ENCODE measurements at regions not wholly inside any gene's neighbourhood (a gene's known extent, or its start where the extent isn't known, plus 50 kb on each side); places are given as distances from the start of the nearest gene placed in this dataset.

DNA sequence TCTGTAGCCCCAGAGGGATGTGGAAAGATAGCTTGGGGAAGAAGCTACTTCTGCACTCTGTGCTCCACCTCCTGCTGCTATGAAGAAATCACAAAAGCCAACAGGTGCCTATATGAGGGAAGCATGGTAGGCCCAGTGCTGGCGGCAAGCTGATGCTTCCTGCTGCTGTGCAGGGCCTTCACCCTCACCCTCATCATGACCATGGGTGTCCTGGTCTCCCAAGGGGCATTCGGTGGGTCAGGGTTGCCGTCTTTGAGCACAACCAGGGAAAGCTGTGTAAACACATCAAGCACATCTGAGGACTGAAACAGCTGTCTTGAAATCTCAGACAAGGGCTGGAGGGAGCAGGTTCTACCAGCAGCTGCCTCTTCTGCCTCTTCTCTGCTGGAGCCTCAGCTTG lies 184.0 kb downstream of the FNDC1 start:
- TF ChIP-seq EZH2 (IDR thresholded peaks at IDR 0.05; ENCODE audit: borderline replicate concordance) (no peak), EZH2phosphoT487 (IDR thresholded peaks at IDR 0.05; ENCODE audit: low read depth, severe bottlenecking, unreplicated experiment) (no peak)
- TF ChIP-seq, protein P1, sequence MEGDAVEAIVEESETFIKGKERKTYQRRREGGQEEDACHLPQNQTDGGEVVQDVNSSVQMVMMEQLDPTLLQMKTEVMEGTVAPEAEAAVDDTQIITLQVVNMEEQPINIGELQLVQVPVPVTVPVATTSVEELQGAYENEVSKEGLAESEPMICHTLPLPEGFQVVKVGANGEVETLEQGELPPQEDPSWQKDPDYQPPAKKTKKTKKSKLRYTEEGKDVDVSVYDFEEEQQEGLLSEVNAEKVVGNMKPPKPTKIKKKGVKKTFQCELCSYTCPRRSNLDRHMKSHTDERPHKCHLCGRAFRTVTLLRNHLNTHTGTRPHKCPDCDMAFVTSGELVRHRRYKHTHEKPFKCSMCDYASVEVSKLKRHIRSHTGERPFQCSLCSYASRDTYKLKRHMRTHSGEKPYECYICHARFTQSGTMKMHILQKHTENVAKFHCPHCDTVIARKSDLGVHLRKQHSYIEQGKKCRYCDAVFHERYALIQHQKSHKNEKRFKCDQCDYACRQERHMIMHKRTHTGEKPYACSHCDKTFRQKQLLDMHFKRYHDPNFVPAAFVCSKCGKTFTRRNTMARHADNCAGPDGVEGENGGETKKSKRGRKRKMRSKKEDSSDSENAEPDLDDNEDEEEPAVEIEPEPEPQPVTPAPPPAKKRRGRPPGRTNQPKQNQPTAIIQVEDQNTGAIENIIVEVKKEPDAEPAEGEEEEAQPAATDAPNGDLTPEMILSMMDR (IDR thresholded peaks at IDR 0.05; ENCODE audit: poor library complexity), result no peak
- Histone ChIP-seq H3K9me3 (ENCODE audit: low read depth) (no peaks in the 10 kb centered on the region), H2AFZ (no peak overlapping the region), H3K36me3 (replicated peaks; ENCODE audit: insufficient read depth, low read depth) (no peaks in the 10 kb centered on the region), H3K4me2 (no peak overlapping the region), H3K27me3 (no peaks in the 10 kb centered on the region), H3K4me1 (ENCODE audit: insufficient read depth) (no peaks in the 10 kb centered on the region), H3K4me3 (no peak overlapping the region), H3K27ac (no peak overlapping the region), H3K9me2 (replicated peaks; ENCODE audit: insufficient read depth) (no peaks in the 10 kb centered on the region), H3K79me2 (no peaks in the 10 kb centered on the region), H4K20me1 (ENCODE audit: insufficient read depth, poor library complexity, severe bottlenecking) (no peaks in the 10 kb centered on the region)
- DNase-seq (ENCODE audit: low spot score), result no peak
- WGBS (ENCODE audit: low lambda C conversion rate, missing lambda C conversion rate), result 88% methylated on average over 3 of the region's 3 CpGs

DNA sequence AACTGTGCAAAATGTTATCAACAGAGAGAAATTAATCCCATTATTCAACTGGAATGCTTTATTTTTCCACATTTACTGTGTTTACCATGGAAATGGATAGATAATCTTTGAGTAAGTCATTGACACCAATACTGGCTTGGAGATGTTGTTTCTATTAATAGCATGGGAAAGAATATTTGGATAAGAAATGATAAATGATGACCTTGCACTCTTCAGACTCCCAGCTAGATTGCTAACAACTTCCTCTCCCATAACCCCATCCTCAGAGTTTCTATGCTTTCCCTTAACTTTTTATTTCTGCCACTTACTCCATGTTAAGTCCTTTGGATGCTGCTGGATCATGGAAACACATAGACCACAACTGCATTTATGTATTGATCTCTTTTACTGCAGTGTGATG lies 182.5 kb downstream of the FNDC1 start:
- Histone ChIP-seq H3K27ac (no peak overlapping the region), H3K4me2 (no peak overlapping the region), H2AFZ (no peak overlapping the region), H3K9me2 (replicated peaks; ENCODE audit: insufficient read depth) (no peaks in the 10 kb centered on the region), H4K20me1 (ENCODE audit: insufficient read depth, poor library complexity, severe bottlenecking) (no peaks in the 10 kb centered on the region), H3K4me1 (ENCODE audit: insufficient read depth) (no peaks in the 10 kb centered on the region), H3K79me2 (no peaks in the 10 kb centered on the region), H3K4me3 (no peak overlapping the region), H3K9me3 (ENCODE audit: low read depth) (no peaks in the 10 kb centered on the region), H3K36me3 (replicated peaks; ENCODE audit: insufficient read depth, low read depth) (no peaks in the 10 kb centered on the region), H3K27me3 (no peaks in the 10 kb centered on the region)
- no peak for DNase-seq (ENCODE audit: low spot score)
- TF ChIP-seq, protein P1 (IDR thresholded peaks at IDR 0.05; ENCODE audit: poor library complexity), result no peak
- no peak for TF ChIP-seq EZH2phosphoT487 (IDR thresholded peaks at IDR 0.05; ENCODE audit: low read depth, severe bottlenecking, unreplicated experiment)
- no peak for TF ChIP-seq EZH2 (IDR thresholded peaks at IDR 0.05; ENCODE audit: borderline replicate concordance)

DNA sequence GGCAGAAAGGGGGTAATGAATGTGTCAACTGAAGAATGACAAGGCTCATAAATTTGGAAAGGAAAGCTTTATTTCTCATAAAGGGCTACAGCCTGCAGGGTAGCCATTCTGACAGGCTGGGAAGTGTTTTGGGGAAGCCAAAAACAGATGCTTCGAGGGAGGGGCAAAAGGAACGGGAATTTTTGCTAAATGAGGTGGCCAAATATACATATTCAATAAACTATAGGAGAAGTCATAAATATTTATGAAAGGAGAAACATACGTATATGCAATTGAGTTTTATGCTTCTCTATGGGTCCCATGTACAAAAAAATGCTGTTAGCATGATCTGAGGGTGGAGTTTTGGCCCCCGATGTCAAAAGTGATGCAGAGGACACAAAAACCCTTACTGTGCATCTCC lies 180.7 kb downstream of the FNDC1 start:
- 48% methylated on average over 4 of the region's 4 CpGs for WGBS (ENCODE audit: low lambda C conversion rate, missing lambda C conversion rate)
- Histone ChIP-seq H4K20me1 (ENCODE audit: insufficient read depth, poor library complexity, severe bottlenecking) (no peaks in the 10 kb centered on the region), H2AFZ (no peak overlapping the region), H3K4me1 (ENCODE audit: insufficient read depth) (no peaks in the 10 kb centered on the region), H3K27me3 (no peaks in the 10 kb centered on the region), H3K79me2 (no peaks in the 10 kb centered on the region), H3K4me2 (no peak overlapping the region), H3K27ac (no peak overlapping the region), H3K9me3 (ENCODE audit: low read depth) (no peaks in the 10 kb centered on the region), H3K9me2 (replicated peaks; ENCODE audit: insufficient read depth) (no peaks in the 10 kb centered on the region), H3K36me3 (replicated peaks; ENCODE audit: insufficient read depth, low read depth) (no peaks in the 10 kb centered on the region), H3K4me3 (no peak overlapping the region)
- TF ChIP-seq, protein P1 (IDR thresholded peaks at IDR 0.05; ENCODE audit: poor library complexity), result no peak
- TF ChIP-seq EZH2phosphoT487 (IDR thresholded peaks at IDR 0.05; ENCODE audit: low read depth, severe bottlenecking, unreplicated experiment), result no peak
- no peak for DNase-seq (ENCODE audit: low spot score)

DNA sequence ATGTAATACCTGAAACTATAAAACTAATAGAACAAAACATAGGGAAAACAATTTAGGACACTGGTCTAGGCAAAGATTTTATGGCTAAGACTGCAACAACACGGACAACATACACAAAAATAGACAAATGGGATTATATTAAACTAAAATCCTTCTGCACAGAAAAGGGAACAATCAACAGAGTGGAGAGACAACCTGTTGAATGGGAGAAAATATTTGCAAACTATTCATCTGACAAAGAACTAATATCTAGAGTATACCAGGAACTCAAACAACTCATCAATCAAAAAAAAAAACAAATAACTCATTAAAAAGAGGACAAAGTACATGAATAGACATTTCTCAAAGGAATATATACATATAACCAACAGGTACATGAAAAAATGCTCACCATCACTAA lies 174.5 kb downstream of the FNDC1 start:
- no peak overlapping the region for H3K4me2 ChIP-seq
- H3K4me3 ChIP-seq, result no peak overlapping the region
- no peak for DNase-seq (ENCODE audit: low spot score)
- H3K36me3 ChIP-seq (replicated peaks; ENCODE audit: insufficient read depth, low read depth), result no peaks in the 10 kb centered on the region
- H4K20me1 ChIP-seq (ENCODE audit: insufficient read depth, poor library complexity, severe bottlenecking), result no peaks in the 10 kb centered on the region
- H3K9me2 ChIP-seq (replicated peaks; ENCODE audit: insufficient read depth), result no peaks in the 10 kb centered on the region
- H3K4me1 ChIP-seq (ENCODE audit: insufficient read depth), result no peaks in the 10 kb centered on the region
- no peak overlapping the region for H3K27ac ChIP-seq
- H3K79me2 ChIP-seq, result no peaks in the 10 kb centered on the region
- H2AFZ ChIP-seq, result no peak overlapping the region
- no peaks in the 10 kb centered on the region for H3K9me3 ChIP-seq (ENCODE audit: low read depth)
- WGBS (ENCODE audit: low lambda C conversion rate, missing lambda C conversion rate), result 68% methylated on average over 1 of the region's 1 CpG
- no peaks in the 10 kb centered on the region for H3K27me3 ChIP-seq
- TF ChIP-seq EZH2phosphoT487 (IDR thresholded peaks at IDR 0.05; ENCODE audit: low read depth, severe bottlenecking, unreplicated experiment), result no peak
- TF ChIP-seq, protein P1 (IDR thresholded peaks at IDR 0.05; ENCODE audit: poor library complexity), result no peak

All from hepatocyte (in vitro differentiated cells).